HEK293T (cell line): ENCODE measurements at regions not wholly inside any gene's neighbourhood (a gene's known extent, or its start where the extent isn't known, plus 50 kb on each side); places are given as distances from the start of the nearest gene placed in this dataset.

Experiments used
- CTCF ChIA-PET: fragments of 350-600 bp; formaldehyde crosslinking; extraction: SDS; loops from one replicate; lab custom pipeline; 2021; ENCODE audit warnings: antibody characterized with exemption, inconsistent platforms; lab: Yijun Ruan, JAX
- POLR2A ChIA-PET: fragments of 350-600 bp; formaldehyde crosslinking; extraction: SDS; loops from one replicate; lab custom pipeline; 2020; ENCODE audit warnings: antibody characterized with exemption, inconsistent platforms; lab: Yijun Ruan, JAX
- DNase-seq: peaks from one replicate; pipeline ENCODE4 v3.0.0; 2012; ENCODE audit warnings: mixed read lengths; ENCODE audit errors: extremely low spot score
- ARNT ChIP-seq: fragments of 450-650 bp; IDR thresholded peaks from 2 replicates; pipeline ENCODE4 v1.6.1; 2017; ENCODE audit warnings: mild to moderate bottlenecking
- BHLHE40 ChIP-seq: fragments of 450-650 bp; IDR thresholded peaks from 2 replicates; pipeline ENCODE4 v1.6.1; 2016; ENCODE audit warnings: mild to moderate bottlenecking, moderate library complexity, borderline replicate concordance
- CTBP1 ChIP-seq: fragments of 450-650 bp; IDR thresholded peaks from 2 replicates; pipeline ENCODE4 v1.6.1; 2016; ENCODE audit warnings: borderline replicate concordance
- ELF4 ChIP-seq: fragments of 450-650 bp; IDR thresholded peaks from 2 replicates; pipeline ENCODE4 v1.6.1; 2017; ENCODE audit warnings: antibody characterized with exemption
- FOXA1 ChIP-seq: fragments of 450-650 bp; IDR thresholded peaks from 2 replicates; pipeline ENCODE4 v1.6.1; 2016; ENCODE audit warnings: mild to moderate bottlenecking
- FOXK2 ChIP-seq: fragments of 450-650 bp; IDR thresholded peaks from 2 replicates; pipeline ENCODE4 v1.6.1; 2016; ENCODE audit warnings: mild to moderate bottlenecking
- FOXM1 ChIP-seq: fragments of 450-650 bp; IDR thresholded peaks from 2 replicates; pipeline ENCODE4 v1.6.1; 2017; ENCODE audit warnings: mild to moderate bottlenecking, borderline replicate concordance
- HDGF ChIP-seq: fragments of 450-650 bp; IDR thresholded peaks from 2 replicates; pipeline ENCODE4 v1.6.1; 2017; ENCODE audit warnings: antibody characterized with exemption, borderline replicate concordance
- L3MBTL2 ChIP-seq: fragments of 450-650 bp; conservative IDR thresholded peaks from 2 replicates; pipeline ENCODE4 v1.6.1; 2016; ENCODE audit warnings: mild to moderate bottlenecking
- LEF1 ChIP-seq: fragments of 450-650 bp; IDR thresholded peaks from 2 replicates; pipeline ENCODE4 v1.6.1; 2017; ENCODE audit warnings: mild to moderate bottlenecking, borderline replicate concordance
- NFRKB ChIP-seq: fragments of 450-650 bp; IDR thresholded peaks from 2 replicates; pipeline ENCODE4 v1.6.1; 2016; ENCODE audit warnings: mild to moderate bottlenecking, moderate library complexity
- PKNOX1 ChIP-seq: fragments of 450-650 bp; IDR thresholded peaks from 2 replicates; pipeline ENCODE4 v1.6.1; 2016
- SP1 ChIP-seq: fragments of 450-650 bp; IDR thresholded peaks from 2 replicates; pipeline ENCODE4 v1.6.1; 2017
- SUZ12 ChIP-seq: fragments of 450-650 bp; IDR thresholded peaks from 2 replicates; pipeline ENCODE4 v1.6.1; 2016; ENCODE audit warnings: mild to moderate bottlenecking
- TARDBP ChIP-seq: fragments of 450-650 bp; IDR thresholded peaks from 2 replicates; pipeline ENCODE4 v1.6.1; 2016
- ZNF384 ChIP-seq: fragments of 450-650 bp; IDR thresholded peaks from 2 replicates; pipeline ENCODE4 v1.6.1; 2016

DNA sequence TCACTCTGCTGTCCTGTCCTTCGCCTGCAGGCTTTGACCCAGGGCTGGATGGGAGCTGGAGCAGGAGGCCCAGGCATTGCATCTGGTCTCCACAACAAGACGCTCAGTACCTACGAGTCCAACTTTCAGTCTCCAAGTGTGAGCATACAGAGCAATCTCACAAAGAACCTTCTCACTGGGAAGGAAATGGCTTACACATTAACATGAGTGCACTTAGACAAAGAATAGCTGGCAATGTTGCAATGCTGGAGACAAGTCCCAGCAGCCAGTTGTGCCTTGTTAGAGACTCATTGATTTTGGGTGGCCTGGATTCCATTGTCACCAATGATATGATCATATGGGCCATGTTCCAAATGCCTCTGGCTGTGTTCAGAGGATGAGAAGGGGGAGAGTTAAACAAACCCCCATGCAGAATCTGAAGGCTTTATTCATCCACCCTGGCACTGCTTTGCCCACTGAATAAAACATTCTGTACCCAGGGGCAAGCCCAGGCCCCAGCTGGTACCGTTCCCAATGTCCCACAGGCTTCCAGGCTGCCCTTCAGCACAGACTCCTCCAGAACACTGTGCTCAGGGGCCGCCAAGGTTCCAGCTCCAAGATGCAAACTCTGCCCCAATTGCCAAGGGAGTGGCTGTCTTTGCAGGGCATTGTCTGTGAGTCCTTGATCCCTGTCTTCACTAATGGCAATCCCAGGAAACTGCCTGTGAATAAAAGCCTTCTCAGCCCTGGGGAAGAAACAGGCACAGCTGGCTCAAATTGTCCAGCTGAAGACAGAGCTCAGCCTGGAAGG is 185.5 kb downstream of the HSD17B3 start:
- TF ChIP-seq BHLHE40 (no peak), FOXM1 (no peak), LEF1 (no peak), HDGF (no peak), SP1 (no peak), SUZ12 (no peak), PKNOX1 (no peak), TARDBP (no peak), CTBP1 (no peak), ZNF384 (no peak), L3MBTL2 (no peak), NFRKB (no peak), ELF4 (no peak), ARNT (no peak), FOXA1 (no peak), FOXK2 (no peak)
- POLR2A ChIA-PET, result no interaction called here
- CTCF ChIA-PET, result interaction anchor here (0.6 kb wide), 1 partner anchor 47 kb away, joined by 4 read pairs; no protein-coding TSS in a partner anchor
- DNase-seq, result no peak

GRCh38 chr9:96115836-96116235 is 186.1 kb downstream of the HSD17B3 start:
- TF ChIP-seq SUZ12, result no peak
- no peak for TF ChIP-seq SP1
- TF ChIP-seq NFRKB, result no peak
- no peak for TF ChIP-seq CTBP1
- TF ChIP-seq PKNOX1, result no peak
- no peak for TF ChIP-seq ARNT
- no peak for TF ChIP-seq L3MBTL2
- TF ChIP-seq ZNF384, result no peak
- no peak for TF ChIP-seq ELF4
- no peak for TF ChIP-seq FOXM1
- TF ChIP-seq TARDBP, result no peak
- TF ChIP-seq HDGF, result no peak
- TF ChIP-seq FOXK2, result no peak
- TF ChIP-seq FOXA1, result no peak
- TF ChIP-seq LEF1, result no peak
- TF ChIP-seq BHLHE40, result no peak
- ChIA-PET POLR2A (no interaction called here), CTCF (interaction anchor here (0.6 kb wide), 1 partner anchor 48 kb away, joined by 4 read pairs; no protein-coding TSS in a partner anchor)
- DNase-seq, result no peak

DNA sequence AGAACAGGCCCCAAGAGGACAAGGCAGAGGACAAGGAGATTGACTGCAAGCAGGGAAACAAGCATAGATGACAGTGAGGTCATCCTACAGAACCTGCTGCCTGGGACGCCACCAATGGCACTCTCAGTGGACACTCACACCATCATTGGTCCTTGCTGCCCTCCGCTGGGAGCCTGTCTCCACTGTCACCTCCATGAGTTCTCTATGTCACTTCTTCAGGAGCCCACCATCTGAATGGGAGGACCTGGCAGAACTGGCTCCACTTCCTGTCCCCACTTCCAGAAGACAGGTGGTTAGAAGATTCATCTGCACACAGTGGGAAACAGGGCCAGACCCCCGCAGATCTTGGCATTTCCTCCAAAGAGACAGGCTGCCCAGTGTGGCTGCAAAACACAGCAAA is 188.9 kb downstream of the HSD17B3 start:
- CTCF ChIA-PET, result no interaction called here
- TF ChIP-seq FOXM1 (no peak), PKNOX1 (no peak)

DNA sequence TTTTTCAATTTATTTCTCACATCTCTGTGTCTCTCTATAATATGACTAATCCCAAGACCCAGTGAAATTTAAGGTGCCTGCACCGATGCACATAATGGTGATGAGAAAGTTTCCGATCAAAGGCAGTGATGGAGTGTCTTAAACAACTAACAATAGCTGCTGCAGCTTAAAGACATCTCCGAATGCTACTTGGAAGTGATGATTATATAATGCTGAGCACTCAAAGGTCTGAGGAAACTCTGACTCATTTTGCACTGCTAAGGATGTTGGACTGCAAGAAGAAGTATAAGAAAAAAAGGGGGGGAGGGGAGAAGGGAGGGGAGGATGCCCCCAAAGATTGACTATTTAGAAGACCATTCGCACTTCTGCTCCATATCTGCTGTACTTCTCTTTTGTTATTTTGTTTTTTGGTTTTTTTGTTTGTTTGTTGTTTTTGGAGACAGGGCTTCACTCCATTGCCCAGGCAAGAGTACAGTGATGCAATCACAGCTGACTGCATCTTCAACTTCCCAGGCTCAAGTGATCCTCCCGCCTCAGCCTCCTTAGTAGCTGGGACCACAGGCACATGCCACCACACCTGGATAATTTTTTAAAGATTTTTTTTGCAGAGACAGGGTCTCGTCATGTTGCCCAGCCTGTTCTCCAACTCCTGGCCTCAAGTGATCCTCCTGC is 192.2 kb downstream of the HSD17B3 start:
- no peak for TF ChIP-seq ARNT
- no peak for TF ChIP-seq HDGF
- no peak for TF ChIP-seq LEF1
- no peak for TF ChIP-seq FOXK2
- TF ChIP-seq PKNOX1, result no peak
- no peak for TF ChIP-seq NFRKB
- TF ChIP-seq ZNF384, result no peak
- no peak for TF ChIP-seq TARDBP
- no peak for TF ChIP-seq FOXA1
- TF ChIP-seq CTBP1, result no peak
- TF ChIP-seq BHLHE40, result no peak
- TF ChIP-seq SUZ12, result no peak
- TF ChIP-seq ELF4, result no peak
- no peak for TF ChIP-seq L3MBTL2
- TF ChIP-seq SP1, result no peak
- CTCF ChIA-PET, result no interaction called here
- POLR2A ChIA-PET, result no interaction called here
- no peak for DNase-seq

More for the DNA sequence above, 188.9 kb downstream of the HSD17B3 start:
- no peak for DNase-seq
- POLR2A ChIA-PET, result no interaction called here

GRCh38 chr9:96108691-96109380 is 193.1 kb downstream of the HSD17B3 start:
- POLR2A ChIA-PET, result no interaction called here
- no peak for DNase-seq
- CTCF ChIA-PET, result no interaction called here
- TF ChIP-seq FOXA1 (no peak), PKNOX1 (no peak)
